ENCODE measurements at regions not wholly inside any gene's neighbourhood (a gene's known extent, or its start where the extent isn't known, plus 50 kb on each side); places are given as distances from the start of the nearest gene placed in this dataset.

DNA sequence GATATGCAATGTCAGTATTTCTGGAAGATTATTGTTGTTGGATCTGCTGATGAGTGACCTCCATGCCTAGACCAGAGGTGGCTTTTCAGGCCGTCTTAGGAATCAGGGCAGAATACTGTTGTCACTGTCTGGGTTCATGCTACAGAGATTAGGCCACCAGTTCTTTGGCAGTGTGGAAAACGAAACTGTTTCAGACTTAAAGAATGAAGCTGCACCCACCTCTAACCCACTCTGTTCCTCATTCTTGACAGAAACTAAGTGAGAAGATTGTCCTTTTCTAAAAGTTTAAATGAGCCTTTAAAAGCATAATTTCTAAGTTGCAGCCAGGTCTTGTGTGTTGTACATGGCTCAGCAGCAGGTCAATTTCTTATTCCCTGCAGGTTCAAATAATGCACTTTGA is 444.3 kb downstream of the ENC1 start:
- Histone ChIP-seq H3K4me1 (ENCODE audit: insufficient read depth, low read length) (peaks cover 8% of the 10 kb centered on the region), H3K9me3 (ENCODE audit: low read length) (no peaks in the 10 kb centered on the region), H3F3A (ENCODE audit: low read length, unreplicated experiment) (no peaks in the 10 kb centered on the region), H3K9me2 (replicated peaks; ENCODE audit: low read length) (no peaks in the 10 kb centered on the region), H3K79me2 (ENCODE audit: low read length) (no peaks in the 10 kb centered on the region), H3K27ac (ENCODE audit: low read length) (no peak overlapping the region), H3K9ac (ENCODE audit: low read length) (no peak overlapping the region), H2AFZ (ENCODE audit: low read length) (no peak overlapping the region), H3K4me2 (ENCODE audit: low read length) (no peak overlapping the region), H4K20me1 (ENCODE audit: low read length) (no peaks in the 10 kb centered on the region), H3K27me3 (ENCODE audit: low read length) (no peaks in the 10 kb centered on the region), H3K36me3 (ENCODE audit: low read depth, low read length) (no peaks in the 10 kb centered on the region), H3K4me3 (ENCODE audit: low read length) (no peak overlapping the region)
- TF ChIP-seq EZH2 (IDR thresholded peaks at IDR 0.05; ENCODE audit: low read length, unreplicated experiment) (no peak), EZH2phosphoT487 (IDR thresholded peaks at IDR 0.05; ENCODE audit: borderline replicate concordance, low read length) (no peak), CTCF (conservative IDR thresholded peaks at IDR 0.05; ENCODE audit: low read depth, low read length) (no peak)
- ChIA-PET CTCF (no interaction called here), POLR2A (ENCODE audit: unreplicated experiment) (no interaction called here)
- intact Hi-C loops (cut with micrococcal nuclease): no loop called here
- ATAC-seq (no peak), DNase-seq (no peak)
- BruUV-seq (replicated peaks): no TSS peak

GRCh38 chr5:74194196-74194595 is 446.3 kb downstream of the ENC1 start:
- H3K27me3 ChIP-seq (ENCODE audit: low read length): no peaks in the 10 kb centered on the region
- no peaks in the 10 kb centered on the region for H3K9me2 ChIP-seq (replicated peaks; ENCODE audit: low read length)
- no peak overlapping the region for H3K27ac ChIP-seq (ENCODE audit: low read length)
- ChIA-PET CTCF (no interaction called here), POLR2A (ENCODE audit: unreplicated experiment) (no interaction called here)
- no peaks in the 10 kb centered on the region for H4K20me1 ChIP-seq (ENCODE audit: low read length)
- BruUV-seq (replicated peaks): no TSS peak
- no peak for DNase-seq
- no peak for ATAC-seq
- no peaks in the 10 kb centered on the region for H3K9me3 ChIP-seq (ENCODE audit: low read length)
- no peaks in the 10 kb centered on the region for H3K79me2 ChIP-seq (ENCODE audit: low read length)
- no peak overlapping the region for H3K9ac ChIP-seq (ENCODE audit: low read length)
- intact Hi-C loops (cut with micrococcal nuclease): no loop called here
- H3K4me2 ChIP-seq (ENCODE audit: low read length): no peak overlapping the region
- no peak for TF ChIP-seq EZH2 (IDR thresholded peaks at IDR 0.05; ENCODE audit: low read length, unreplicated experiment)
- TF ChIP-seq EZH2phosphoT487 (IDR thresholded peaks at IDR 0.05; ENCODE audit: borderline replicate concordance, low read length): no peak
- no peak for TF ChIP-seq CTCF (conservative IDR thresholded peaks at IDR 0.05; ENCODE audit: low read depth, low read length)
- no peaks in the 10 kb centered on the region for H3K4me1 ChIP-seq (ENCODE audit: insufficient read depth, low read length)
- no peaks in the 10 kb centered on the region for H3K36me3 ChIP-seq (ENCODE audit: low read depth, low read length)
- no peaks in the 10 kb centered on the region for H3F3A ChIP-seq (ENCODE audit: low read length, unreplicated experiment)
- H2AFZ ChIP-seq (ENCODE audit: low read length): no peak overlapping the region
- no peak overlapping the region for H3K4me3 ChIP-seq (ENCODE audit: low read length)

GRCh38 chr5:74192606-74193299 is 447.8 kb downstream of the ENC1 start:
- TF ChIP-seq EZH2phosphoT487 (IDR thresholded peaks at IDR 0.05; ENCODE audit: borderline replicate concordance, low read length) (no peak), CTCF (conservative IDR thresholded peaks at IDR 0.05; ENCODE audit: low read depth, low read length) (no peak), EZH2 (IDR thresholded peaks at IDR 0.05; ENCODE audit: low read length, unreplicated experiment) (no peak)
- Histone ChIP-seq H3K4me1 (ENCODE audit: insufficient read depth, low read length) (no peaks in the 10 kb centered on the region), H3K27ac (ENCODE audit: low read length) (no peak overlapping the region), H2AFZ (ENCODE audit: low read length) (no peak overlapping the region), H3K9me3 (ENCODE audit: low read length) (no peaks in the 10 kb centered on the region), H3K9me2 (replicated peaks; ENCODE audit: low read length) (no peaks in the 10 kb centered on the region), H3F3A (ENCODE audit: low read length, unreplicated experiment) (no peaks in the 10 kb centered on the region), H4K20me1 (ENCODE audit: low read length) (no peaks in the 10 kb centered on the region), H3K79me2 (ENCODE audit: low read length) (no peaks in the 10 kb centered on the region), H3K27me3 (ENCODE audit: low read length) (no peaks in the 10 kb centered on the region), H3K4me2 (ENCODE audit: low read length) (no peak overlapping the region), H3K4me3 (ENCODE audit: low read length) (no peak overlapping the region), H3K36me3 (ENCODE audit: low read depth, low read length) (no peaks in the 10 kb centered on the region), H3K9ac (ENCODE audit: low read length) (no peak overlapping the region)
- intact Hi-C loops (cut with micrococcal nuclease): no loop called here
- CTCF ChIA-PET: no interaction called here
- no TSS peak for BruUV-seq (replicated peaks)
- ATAC-seq (no peak), DNase-seq (no peak)
- POLR2A ChIA-PET (ENCODE audit: unreplicated experiment): no interaction called here
